LoVo (cell line): ENCODE measurements at regions not wholly inside any gene's neighbourhood (a gene's known extent, or its start where the extent isn't known, plus 50 kb on each side); places are given as distances from the start of the nearest gene placed in this dataset.
"Not testable (repeated sequence)": the region's sequence is repeated elsewhere in the genome, so short reads cannot be mapped to it uniquely, and the experiment has no call there.

Experiments
- DNase-seq: peaks from one replicate; pipeline ENCODE4 v3.0.0-alpha.2; 2016; ENCODE audit warnings: low spot score

DNA sequence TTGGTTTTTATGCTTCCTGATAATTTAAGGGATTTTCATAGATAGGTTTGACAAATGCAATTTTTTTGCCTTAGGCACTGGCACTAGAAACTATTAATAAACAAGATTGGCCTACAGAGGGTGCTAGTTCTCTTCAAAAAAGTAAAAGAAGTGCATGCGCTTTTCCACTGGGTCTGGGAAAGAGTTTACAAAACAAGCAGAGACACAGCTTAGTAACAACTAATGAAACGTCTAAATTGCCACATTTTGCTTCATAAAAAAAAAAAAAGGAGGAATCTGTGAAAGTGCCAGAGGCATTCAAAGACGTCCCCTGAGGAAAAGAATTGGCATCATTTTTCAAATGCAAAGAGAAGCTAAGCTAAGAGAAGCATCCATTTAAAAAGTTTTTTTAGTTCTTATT lies 58.3 kb upstream of the EEA1 start:
- peak; percentile 83 for DNase-seq

DNA sequence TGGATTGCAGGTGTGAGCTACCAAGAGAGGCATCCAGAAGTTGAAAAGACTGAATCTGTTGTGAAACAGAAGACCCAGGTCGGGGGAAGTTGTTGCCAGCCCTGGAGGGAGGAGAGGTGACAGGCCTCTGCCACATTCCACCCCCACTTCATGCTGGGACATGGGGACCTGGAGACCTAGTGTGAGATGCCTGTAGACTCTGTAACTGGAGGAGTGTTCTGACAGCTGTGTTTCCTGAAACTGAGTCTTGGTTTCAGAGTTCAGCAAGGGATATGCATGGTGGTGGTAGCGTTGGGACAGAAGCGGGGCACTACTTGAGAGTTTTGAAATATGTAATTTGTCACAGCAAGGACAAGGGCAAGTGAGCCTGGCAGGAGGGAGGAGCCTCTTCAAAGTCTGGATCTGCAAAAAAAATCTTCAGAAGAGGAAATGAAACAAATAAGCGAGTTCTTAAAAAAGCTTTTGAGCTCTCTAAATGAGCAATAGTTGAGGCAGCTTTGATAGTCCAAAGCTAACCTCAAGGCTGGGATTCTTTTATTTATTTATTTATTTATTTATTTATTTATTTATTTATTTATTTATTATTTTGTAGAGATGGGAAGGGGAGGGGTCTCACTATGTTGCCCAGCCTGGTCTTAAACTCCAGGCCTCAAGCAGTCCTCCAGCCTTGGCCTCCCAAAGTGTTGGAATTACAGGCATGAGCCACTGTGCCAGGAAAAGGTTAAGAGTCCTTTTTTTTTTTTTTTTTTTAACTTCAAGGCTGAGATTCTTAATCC lies 58.9 kb upstream of the EEA1 start:
- no peak for DNase-seq

DNA sequence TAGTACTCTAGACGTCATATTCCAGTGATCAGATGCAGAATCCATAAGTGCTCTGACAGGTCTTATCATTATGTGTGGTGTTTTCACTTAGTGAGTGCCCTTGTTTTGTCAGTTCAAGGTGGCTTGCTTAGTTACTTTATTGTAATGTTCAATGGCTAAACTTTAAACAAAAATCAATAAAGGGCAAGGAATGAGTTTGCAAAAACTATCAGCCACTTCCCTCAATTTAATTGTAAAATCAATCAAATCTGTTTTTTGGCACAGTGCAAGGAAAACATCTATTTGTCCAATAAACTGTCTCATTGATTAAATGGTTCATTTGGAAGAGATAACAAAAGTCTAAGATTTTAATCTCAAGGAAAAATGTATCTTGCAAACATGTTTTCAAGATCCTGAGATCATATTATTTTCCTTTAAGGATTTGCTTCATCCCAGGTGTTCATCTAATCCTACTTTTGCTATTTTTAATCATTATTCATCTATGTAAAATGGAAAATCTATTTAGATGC lies 59.6 kb upstream of the EEA1 start:
- DNase-seq: no peak

DNA sequence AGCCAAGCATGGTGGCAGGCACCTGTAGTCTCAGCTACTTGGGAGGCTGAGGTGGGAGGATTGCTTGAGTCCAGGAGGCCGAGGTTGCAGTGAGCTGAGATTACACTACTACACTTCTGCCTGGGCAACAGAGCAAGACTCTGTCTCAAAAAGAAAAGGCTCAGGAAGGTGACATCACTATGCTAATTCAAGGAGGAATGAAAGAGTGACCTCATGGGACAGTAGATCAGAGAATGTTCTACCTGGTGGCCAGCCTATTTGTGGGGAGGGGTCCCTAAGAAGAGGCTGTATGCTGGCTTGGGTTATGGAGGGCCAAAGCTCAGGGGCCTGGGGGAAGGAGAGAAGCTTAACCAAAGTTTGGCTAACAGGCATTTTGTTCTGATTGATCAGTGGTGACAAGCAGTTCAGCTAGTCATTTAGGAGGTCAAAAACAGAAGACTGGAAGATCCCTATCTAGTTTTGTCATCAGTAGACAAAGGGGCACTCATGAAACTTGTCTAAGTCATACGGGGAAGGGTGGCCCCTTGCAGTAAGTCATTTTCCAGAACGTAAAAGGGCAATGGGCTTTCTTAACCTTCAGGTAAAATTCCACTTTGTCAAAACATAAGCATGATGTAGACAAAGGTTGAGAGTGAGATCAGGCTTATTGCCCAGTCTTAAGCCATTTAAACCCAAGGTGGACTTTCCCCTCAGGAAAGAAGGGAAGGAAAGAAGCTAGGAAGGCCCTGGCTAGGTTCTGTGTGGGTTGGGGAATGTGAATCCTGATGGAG lies 60.8 kb upstream of the EEA1 start:
- DNase-seq: no peak

DNA sequence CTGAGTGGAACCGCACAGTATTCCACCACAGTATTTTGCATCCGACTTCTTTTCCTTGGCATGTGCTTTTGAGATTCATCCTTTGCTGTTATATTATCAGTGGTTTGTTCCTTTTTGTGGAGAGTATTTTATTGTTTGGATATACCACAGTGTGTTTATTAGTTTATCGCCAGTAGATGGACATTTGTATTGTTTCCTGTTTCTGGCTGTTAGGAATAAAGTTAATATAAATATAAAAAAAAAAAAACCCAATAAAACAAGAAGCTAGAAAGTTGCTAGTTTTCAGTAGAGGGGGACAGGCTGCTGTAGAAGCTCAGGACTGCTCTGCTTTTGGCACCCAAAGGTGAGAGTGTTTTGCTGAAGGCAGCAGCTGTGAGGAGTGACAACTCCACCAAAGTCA lies 62.0 kb upstream of the EEA1 start:
- DNase-seq: no peak

DNA sequence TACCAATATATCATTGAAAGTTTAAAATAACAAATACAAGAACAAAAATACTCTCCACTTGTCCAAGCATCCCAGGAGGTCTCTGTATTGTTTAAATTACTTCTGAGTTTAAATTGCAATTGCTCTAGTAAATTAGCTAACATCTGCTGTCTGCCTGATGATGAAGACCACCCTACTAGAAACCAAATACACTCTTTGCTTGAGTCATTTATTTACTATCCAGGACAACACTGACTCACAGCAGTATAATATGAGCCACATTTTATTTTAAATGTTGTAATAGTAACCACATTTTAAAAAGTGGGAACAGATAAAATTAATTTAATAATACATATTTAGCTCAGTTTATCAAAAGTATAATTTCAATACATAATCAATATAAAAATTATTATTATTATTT lies 62.9 kb upstream of the EEA1 start:
- DNase-seq: no peak

DNA sequence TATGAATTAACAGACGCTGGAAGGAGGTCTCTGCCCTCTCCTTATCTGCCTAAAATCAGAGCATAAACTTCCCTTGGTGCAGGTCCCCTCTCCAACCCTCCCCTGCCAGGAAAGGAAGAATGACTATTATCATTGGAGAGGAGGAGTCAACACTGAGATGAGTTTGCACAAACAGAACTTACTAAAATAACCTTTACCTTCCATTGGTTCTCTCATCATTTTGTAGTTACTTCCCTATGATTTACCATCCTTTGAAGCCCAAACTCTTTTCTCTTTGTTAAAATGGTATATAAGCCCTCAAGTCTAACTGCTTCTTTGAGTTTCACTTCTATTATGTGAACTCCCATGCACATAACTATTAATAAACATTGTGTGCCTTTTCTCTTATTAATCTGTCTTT lies 64.2 kb upstream of the EEA1 start:
- DNase-seq: no peak

DNA sequence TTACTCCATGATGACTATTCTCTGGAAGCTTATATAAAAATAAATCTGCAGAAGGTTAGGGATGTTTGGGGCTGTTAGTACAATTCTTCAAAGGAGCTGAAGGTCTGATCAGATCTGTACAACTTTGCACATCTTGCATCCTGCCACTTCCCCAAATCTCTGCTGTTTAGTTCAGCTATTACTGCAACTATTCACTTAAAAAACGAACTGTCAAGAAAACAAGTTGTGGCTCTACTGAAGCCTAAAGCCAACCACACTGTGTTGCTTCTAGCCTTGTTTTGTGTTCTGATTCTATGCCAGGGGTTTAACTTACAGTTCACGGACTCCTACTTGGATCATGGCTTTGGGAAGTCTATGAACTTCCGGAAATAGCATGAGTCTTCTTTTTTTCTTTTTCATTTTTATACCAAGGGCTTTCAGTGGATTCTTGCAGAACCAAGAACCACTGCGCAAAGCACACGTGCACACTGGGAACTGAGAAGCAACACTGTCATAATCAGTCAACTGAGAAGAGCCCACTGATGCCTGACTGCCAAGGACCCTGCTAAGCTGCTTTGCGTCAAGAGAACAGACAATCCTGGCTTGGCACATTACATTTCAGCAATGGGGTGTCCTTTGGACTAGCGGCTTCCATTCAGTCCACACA lies 66.3 kb upstream of the EEA1 start:
- DNase-seq: no peak

DNA sequence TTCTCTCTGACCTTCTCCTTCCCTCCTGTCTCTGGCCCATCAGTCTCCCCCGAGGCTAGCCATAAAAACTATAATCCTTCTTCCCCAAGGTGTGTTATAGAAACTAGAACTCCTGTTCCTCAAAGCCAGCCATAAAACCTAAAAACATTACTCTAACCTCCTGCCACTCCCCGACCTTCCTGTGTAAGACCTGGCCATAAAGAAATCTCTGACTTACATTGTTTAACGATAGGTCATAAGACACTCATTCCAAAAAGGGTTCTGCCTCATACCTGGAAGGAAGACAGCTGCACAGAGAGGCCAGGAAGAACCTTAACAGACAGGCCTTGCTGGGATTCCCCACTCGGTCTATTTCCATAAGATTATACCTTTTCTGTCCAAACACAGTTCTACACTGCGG lies 70.9 kb upstream of the EEA1 start:
- DNase-seq: peak; percentile 70

DNA sequence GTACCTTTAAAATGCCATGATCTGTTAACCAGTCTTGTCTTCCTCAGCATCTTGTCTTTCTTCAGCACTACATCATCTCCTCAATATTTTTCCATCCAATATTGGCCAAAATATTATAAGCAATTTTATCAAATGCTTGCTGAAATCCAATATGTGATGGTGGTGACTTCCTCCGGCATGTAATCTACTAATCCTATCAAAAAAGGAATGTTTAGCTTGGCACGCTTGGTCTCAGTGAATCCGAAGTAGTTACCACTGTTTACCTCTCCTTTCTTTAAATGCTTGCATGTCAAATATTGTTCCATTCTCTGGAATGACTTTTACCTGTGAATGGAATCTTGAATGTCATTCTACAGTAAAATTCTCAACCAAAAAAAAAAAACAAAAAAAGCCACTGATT lies 72.3 kb upstream of the EEA1 start:
- DNase-seq: no peak

DNA sequence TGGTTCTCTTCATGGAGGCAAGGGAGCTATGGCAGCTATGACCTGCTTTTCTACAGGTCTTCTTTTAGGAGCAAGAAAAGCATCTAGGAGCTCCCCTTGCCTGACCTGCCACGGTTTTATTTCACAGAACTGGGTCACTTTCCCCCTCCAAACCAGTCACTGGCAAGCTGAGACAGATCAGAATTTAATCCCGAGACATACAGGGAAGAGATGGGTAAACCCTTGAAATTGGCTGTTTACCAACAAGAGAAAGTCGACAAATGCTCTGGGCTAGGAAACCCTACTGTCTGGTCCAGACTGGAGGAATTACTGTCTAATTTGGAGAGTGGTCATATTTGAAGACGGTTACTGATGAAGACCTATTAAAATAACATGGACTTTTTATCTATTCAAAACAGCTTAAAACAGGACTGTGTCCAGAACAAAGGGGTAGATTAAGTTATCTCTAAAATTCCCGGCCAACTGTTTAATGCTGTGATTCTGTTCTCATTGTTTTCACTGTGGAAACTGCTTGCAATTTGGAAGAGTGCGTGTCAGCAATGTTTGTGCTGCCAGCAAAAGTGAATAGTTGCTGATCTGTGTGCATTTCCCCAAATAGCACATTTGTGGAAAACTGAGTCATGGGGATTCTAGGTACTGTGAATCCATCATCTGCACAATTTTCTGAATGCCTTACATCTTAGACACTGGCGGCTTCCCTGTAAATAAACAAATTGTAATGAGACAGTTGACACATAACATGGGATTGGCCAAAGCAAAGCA lies 73.4 kb upstream of the EEA1 start:
- no peak for DNase-seq

DNA sequence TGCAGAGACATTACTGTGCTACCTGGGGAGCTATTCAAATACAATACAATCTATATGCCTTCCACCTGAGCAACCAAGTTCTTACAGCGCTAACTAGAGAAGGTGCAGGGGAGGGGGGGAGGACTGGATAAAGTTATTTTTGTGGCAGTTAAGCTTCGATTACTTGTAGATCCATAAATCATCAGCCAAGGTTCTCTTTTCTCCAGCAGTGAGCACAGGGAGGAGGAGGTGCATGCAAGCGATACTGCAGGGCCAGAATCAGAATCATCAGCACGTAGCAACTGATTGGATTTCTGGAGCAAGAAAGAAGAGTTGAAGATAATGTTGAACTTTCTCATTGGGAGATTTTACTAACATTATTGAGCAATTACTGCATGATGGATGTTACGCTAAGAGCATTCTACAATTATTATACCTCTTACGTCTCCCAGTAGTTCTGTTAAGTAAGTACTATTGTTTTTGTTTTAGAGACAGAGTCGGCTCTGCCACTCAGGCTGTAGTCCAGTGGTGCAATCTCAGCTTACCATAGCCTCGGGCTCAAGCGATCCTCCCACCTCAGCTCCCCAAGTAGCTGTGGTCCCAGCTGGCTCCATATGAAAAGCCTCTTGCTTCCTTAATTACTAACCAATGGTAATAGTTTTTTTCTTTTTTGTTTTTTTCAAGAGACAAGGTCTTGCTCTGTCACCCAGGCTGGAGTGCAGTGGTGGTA lies 74.6 kb upstream of the EEA1 start:
- DNase-seq: no peak

DNA sequence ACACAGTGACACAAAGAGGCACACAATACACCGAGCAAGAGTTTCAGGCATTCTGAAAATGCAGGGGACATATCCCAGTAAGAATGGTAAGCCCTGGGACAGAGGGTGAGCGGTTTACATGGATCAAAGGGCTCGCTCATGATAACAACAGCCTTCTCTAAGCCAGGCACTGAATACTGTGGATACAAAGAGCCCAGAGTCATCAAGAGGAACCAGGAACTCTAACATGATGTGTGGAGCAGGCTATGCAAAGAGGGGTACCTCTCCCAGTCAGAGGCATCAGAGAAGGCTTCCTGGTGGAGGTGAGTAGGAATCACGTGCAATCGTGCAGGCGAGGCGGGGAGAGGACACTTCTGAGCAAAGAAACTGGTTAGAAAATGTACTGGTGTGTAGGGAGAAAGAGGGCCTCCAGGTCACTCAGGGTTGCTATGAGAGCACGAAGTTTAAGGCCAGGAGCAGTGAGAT lies 76.9 kb upstream of the EEA1 start:
- no peak for DNase-seq

DNA sequence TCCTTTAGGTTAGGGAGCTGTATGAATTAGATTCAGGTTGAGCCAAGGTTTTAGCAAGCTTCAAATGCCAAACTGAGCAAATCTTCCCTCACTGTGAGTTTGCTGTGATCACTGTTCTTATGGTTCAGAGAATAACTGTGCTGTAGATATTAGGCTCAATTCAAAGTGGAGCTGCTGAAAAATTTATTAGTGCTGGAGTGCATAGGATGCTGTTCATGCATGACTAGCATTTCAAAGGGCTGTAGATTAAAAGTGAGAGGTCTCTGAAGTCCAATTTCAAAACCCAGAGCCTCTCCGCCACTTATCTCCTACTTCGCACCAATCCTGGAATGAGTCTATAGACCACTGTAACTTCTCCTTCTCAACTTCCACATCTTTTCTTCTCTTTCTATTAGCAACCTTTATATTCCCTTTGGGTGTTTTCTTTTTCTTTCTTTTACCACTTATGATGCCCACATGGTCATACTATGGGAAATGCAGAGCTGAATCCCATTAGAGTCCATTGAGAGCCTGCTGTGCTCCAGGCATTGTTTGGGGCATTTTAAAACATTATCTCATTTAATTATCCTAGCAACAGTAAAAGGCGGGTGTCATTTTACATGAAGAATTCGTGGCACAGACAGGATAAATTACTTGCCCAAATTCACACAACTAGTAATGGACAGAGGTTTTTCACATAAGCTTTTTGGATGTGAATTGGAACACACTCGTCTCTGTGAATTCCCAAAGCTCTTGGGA lies 77.5 kb upstream of the EEA1 start:
- no peak for DNase-seq

DNA sequence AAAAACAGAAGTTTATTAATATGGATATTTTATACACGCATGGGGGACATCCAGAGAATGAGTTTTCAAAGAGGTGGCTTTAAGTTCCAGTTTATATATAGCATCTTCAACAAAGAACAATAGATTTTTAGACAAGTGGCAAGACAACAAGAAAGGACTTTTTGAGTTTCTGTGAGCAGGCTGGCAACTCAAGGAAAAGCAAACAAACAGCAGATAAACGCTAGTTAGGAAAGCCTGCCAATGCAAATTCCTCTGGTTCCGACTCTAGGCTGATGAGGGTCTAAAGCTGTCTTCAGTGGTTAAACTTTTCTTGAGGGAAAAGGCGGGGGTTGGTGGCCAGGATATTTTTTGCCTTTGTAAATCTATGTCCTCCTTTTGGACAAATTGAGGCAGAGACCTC lies 78.4 kb upstream of the EEA1 start:
- no peak for DNase-seq

DNA sequence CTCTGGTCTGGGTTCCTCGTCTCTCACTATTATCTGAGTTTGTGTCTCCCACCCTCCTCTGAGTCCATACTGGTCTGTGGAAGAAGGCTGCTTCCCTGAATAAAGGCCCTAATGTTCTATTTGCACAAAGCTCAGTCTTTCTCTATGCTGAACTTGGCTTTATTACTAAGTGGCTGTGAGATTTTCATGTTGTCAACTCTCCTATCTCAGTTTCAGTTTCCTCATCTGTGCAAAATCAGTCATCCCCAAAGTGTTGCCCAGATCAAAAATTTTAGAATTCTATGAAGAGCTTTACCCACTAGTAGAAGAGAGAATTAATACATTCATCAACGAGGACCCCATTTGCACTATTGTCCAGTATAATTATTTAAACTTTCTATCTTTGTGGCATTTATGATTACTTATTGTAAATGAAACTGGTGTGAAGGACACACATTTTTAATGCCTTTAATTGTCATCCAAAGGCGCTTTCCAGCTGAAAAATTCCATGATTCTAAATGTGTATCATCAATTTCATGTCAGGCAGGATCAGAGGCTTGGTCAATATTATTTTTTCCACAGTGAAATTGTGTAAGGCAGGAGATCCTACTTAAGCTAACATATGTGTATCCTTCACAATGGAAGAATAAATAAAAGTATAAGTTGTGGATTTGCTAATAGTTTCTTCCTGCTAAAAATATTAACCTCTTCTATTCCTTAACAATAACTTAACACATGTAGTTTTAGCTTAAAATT lies 79.1 kb upstream of the EEA1 start:
- DNase-seq: no peak

DNA sequence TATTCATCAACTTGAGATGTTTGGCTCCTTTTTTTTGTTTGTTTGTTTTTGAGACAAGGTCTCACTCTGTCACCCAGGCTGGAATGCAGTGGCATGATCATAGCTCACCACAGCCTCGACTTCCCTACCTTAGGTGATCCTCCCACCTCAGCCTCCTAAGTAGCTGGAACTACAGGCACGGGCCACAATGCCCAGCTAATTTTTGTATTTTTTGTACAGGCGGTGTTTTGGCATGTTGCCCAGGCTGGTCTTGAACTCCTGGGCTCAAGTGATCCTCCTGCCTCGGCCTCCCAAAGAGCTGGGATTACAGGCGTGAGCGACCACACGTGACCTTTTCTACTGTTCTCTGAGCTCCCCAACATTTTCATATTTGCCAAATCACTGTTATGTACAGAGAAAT lies 79.8 kb upstream of the EEA1 start:
- not testable (repeated sequence) for DNase-seq

DNA sequence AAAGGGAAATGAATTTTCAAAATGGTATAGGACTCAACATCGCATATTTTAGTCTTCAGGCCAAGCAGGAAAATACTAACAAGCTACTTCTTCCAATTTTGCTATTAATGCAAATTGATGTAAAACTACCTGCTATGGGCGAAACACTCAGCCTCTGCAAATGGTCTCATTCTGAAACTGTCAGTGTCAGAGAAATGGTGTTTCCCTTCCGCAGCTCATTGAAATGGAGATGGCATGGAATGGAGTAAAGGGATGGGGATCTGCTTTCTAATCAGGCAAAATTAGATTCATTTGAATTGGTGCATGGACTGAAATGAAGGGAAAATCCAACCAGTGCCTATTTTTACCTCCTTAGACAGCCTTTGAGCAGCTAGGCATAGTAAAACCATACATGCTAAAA lies 80.4 kb upstream of the EEA1 start:
- DNase-seq: no peak

DNA sequence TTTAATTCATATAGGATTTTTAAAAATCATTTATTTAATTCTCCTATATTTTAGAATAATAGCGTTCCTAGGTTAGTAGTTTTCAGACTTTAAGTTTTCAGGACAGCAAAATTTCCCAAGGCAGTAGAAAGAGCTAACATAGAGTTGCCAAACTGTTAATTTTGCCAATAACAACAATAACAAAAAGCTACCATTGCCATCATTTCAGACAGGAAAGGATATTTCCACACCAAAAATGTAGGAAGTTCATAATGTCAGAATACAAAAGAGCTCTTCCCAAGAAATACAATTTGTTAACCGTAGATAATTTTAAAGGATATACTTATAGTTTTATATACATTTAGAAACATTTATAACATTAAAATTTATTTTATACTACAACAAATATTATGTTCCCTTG lies 81.4 kb upstream of the EEA1 start:
- DNase-seq: no peak

DNA sequence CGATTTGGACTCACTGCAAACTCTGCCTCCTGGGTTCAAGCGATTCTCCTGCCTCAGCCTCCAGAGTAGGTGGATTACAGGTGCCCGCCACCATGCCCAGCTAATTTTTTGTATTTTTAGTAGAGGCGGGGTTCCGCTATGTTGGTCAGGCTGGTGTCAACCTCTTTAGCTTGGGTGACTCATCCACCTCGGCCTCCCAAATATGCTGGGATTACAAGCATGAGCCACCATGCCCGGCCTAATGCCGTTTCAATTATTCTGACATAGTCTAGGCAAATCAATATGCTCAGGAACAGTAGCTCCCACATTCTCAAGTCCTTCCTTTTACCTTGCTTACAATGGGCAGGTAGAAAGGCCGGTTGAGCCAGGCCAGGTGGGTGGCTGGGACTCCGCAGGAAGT lies 82.0 kb upstream of the EEA1 start:
- no peak for DNase-seq
